ENCODE measurements at regions not wholly inside any gene's neighbourhood (a gene's known extent, or its start where the extent isn't known, plus 50 kb on each side); places are given as distances from the start of the nearest gene placed in this dataset.

DNA sequence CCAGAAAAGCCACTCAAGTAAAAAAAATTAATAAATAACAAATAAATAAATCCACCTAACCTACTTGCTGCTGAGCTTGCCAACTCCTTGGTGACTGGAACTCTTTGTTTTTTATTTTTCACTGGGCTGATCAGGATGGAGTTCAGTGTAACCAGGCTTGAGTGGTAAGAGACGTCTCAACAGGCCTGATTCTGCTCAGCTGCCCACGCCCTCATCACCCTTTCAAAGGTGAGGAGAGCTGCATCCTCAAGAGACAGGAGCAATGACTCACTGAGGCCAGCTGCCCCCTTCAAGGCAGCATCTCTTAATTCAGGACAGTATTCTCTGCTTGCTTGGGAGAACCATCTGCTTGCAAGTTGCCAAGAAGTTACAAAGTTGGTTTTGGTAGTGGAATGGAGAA, 111.9 kb upstream of the CPM start:
- H3K79me2 ChIP-seq (ENCODE audit: low read length), result no peaks in the 10 kb centered on the region
- no peak overlapping the region for H3K4me2 ChIP-seq (ENCODE audit: low read length)
- no peak overlapping the region for H3K4me3 ChIP-seq (ENCODE audit: low read length)
- H3K9ac ChIP-seq (ENCODE audit: low read length), result no peak overlapping the region
- no peak overlapping the region for H3K27ac ChIP-seq (ENCODE audit: low read length)
- H3K27me3 ChIP-seq (ENCODE audit: low read depth, low read length), result no peaks in the 10 kb centered on the region
- no peaks in the 10 kb centered on the region for H3K36me3 ChIP-seq (replicated peaks; ENCODE audit: low read depth, low read length)
- H4K20me1 ChIP-seq (ENCODE audit: insufficient read depth, low read length), result no peaks in the 10 kb centered on the region
- no peak overlapping the region for H2AFZ ChIP-seq (ENCODE audit: low read depth, low read length)
- H3K4me1 ChIP-seq (ENCODE audit: low read length), result peaks cover 10% of the 10 kb centered on the region; the same call in 1 of the 2 replicates
- H3K9me3 ChIP-seq (ENCODE audit: insufficient read depth, low read length), result no peaks in the 10 kb centered on the region
- TF ChIP-seq EZH2phosphoT487 (IDR thresholded peaks at IDR 0.05; ENCODE audit: low read depth), result no peak
- TF ChIP-seq, protein P1, sequence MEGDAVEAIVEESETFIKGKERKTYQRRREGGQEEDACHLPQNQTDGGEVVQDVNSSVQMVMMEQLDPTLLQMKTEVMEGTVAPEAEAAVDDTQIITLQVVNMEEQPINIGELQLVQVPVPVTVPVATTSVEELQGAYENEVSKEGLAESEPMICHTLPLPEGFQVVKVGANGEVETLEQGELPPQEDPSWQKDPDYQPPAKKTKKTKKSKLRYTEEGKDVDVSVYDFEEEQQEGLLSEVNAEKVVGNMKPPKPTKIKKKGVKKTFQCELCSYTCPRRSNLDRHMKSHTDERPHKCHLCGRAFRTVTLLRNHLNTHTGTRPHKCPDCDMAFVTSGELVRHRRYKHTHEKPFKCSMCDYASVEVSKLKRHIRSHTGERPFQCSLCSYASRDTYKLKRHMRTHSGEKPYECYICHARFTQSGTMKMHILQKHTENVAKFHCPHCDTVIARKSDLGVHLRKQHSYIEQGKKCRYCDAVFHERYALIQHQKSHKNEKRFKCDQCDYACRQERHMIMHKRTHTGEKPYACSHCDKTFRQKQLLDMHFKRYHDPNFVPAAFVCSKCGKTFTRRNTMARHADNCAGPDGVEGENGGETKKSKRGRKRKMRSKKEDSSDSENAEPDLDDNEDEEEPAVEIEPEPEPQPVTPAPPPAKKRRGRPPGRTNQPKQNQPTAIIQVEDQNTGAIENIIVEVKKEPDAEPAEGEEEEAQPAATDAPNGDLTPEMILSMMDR (IDR thresholded peaks at IDR 0.05; ENCODE audit: low read depth, low read length), result no peak

DNA sequence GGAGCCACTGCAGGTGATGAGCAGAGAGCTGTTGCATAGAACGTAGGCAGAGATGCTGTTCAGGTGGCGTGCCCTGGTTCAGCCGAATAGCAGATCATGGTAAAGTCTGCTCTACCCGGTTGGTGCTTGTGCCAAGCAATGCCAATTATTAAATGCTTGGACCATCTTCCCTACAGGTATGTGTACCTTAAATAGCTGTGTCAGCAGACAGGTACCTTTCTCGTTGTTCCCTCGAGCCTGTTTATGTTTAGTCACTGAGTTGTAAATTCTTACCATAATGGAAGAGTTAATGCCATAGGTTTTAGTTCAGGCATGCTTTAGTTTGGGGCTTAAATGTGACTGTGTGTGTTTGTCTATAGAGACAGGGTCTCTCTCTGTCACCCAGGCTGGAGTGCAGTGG, 112.5 kb upstream of the CPM start:
- Histone ChIP-seq H3K9ac (ENCODE audit: low read length) (no peak overlapping the region), H4K20me1 (ENCODE audit: insufficient read depth, low read length) (no peaks in the 10 kb centered on the region), H3K4me3 (ENCODE audit: low read length) (no peak overlapping the region), H3K4me2 (ENCODE audit: low read length) (no peak overlapping the region), H3K36me3 (replicated peaks; ENCODE audit: low read depth, low read length) (no peaks in the 10 kb centered on the region), H3K79me2 (ENCODE audit: low read length) (no peaks in the 10 kb centered on the region), H2AFZ (ENCODE audit: low read depth, low read length) (no peak overlapping the region), H3K27ac (ENCODE audit: low read length) (no peak overlapping the region), H3K4me1 (ENCODE audit: low read length) (peaks cover 10% of the 10 kb centered on the region; the same call in 1 of the 2 replicates), H3K27me3 (ENCODE audit: low read depth, low read length) (no peaks in the 10 kb centered on the region), H3K9me3 (ENCODE audit: insufficient read depth, low read length) (no peaks in the 10 kb centered on the region)
- no peak for TF ChIP-seq EZH2phosphoT487 (IDR thresholded peaks at IDR 0.05; ENCODE audit: low read depth)
- TF ChIP-seq, protein P1 (IDR thresholded peaks at IDR 0.05; ENCODE audit: low read depth, low read length), result no peak

DNA sequence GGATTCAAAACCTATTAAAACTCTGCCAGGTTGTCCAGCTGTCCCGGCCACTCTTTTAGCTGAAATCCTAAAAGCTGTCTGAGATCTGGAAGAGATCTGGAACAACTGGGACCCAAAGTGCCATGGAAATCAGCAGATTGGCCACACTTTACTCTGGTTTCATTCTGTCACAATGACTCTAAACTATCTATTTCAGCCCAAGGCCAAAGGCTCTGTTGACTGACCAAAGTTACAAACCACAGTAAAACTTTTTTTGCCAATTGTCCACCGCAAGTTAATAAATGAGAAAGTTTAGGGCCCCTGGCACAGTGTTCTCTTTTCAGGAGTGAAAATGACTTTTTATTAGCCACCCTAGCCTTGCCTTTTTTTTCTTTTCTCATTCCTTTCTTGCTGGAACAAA, 113.4 kb upstream of the CPM start:
- H3K4me2 ChIP-seq (ENCODE audit: low read length), result no peak overlapping the region
- no peaks in the 10 kb centered on the region for H3K9me3 ChIP-seq (ENCODE audit: insufficient read depth, low read length)
- no peaks in the 10 kb centered on the region for H3K27me3 ChIP-seq (ENCODE audit: low read depth, low read length)
- H3K79me2 ChIP-seq (ENCODE audit: low read length), result no peaks in the 10 kb centered on the region
- H3K4me3 ChIP-seq (ENCODE audit: low read length), result no peak overlapping the region
- no peaks in the 10 kb centered on the region for H3K36me3 ChIP-seq (replicated peaks; ENCODE audit: low read depth, low read length)
- no peaks in the 10 kb centered on the region for H4K20me1 ChIP-seq (ENCODE audit: insufficient read depth, low read length)
- no peak for TF ChIP-seq EZH2phosphoT487 (IDR thresholded peaks at IDR 0.05; ENCODE audit: low read depth)
- TF ChIP-seq, protein P1 (IDR thresholded peaks at IDR 0.05; ENCODE audit: low read depth, low read length), result no peak
- no peak overlapping the region for H3K9ac ChIP-seq (ENCODE audit: low read length)
- no peak overlapping the region for H2AFZ ChIP-seq (ENCODE audit: low read depth, low read length)
- no peak overlapping the region for H3K27ac ChIP-seq (ENCODE audit: low read length)
- H3K4me1 ChIP-seq (ENCODE audit: low read length), result peaks cover 10% of the 10 kb centered on the region; the same call in 1 of the 2 replicates

DNA sequence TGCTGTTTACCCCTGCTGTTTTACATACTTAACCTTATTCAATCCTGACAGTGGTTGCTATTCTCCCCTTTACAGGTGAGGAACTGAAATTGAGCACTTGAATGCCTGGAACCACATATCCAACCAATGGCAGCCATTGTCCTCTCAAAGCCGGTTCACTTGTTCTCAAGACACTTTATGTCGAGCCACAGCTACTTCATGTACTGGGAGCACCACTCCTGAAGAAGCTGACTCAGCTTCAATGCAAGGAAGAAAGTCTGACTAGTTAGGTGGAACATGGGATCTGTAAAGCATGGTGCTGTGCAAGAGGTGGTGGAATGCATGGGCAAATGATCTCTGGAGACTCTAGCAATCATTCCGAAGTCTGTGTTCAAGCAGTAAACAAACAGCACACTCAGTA, 113.9 kb upstream of the CPM start:
- Histone ChIP-seq H2AFZ (ENCODE audit: low read depth, low read length) (no peak overlapping the region), H3K27me3 (ENCODE audit: low read depth, low read length) (no peaks in the 10 kb centered on the region), H3K4me1 (ENCODE audit: low read length) (peaks cover 10% of the 10 kb centered on the region; the same call in 1 of the 2 replicates), H3K9ac (ENCODE audit: low read length) (no peak overlapping the region), H3K9me3 (ENCODE audit: insufficient read depth, low read length) (no peaks in the 10 kb centered on the region), H3K36me3 (replicated peaks; ENCODE audit: low read depth, low read length) (no peaks in the 10 kb centered on the region), H3K4me3 (ENCODE audit: low read length) (no peak overlapping the region), H4K20me1 (ENCODE audit: insufficient read depth, low read length) (no peaks in the 10 kb centered on the region), H3K79me2 (ENCODE audit: low read length) (no peaks in the 10 kb centered on the region), H3K4me2 (ENCODE audit: low read length) (no peak overlapping the region), H3K27ac (ENCODE audit: low read length) (no peak overlapping the region)
- no peak for TF ChIP-seq EZH2phosphoT487 (IDR thresholded peaks at IDR 0.05; ENCODE audit: low read depth)
- TF ChIP-seq, protein P1 (IDR thresholded peaks at IDR 0.05; ENCODE audit: low read depth, low read length), result no peak

All from OCI-LY3 (cell line).